Activated CD8-positive, alpha-beta memory T cell treated with anti-CD3 and anti-CD28 coated beads, Interleukin-2, amount 50 U/mL, for 1 hour (primary cell): ENCODE measurements at regions not wholly inside any gene's neighbourhood (a gene's known extent, or its start where the extent isn't known, plus 50 kb on each side); places are given as distances from the start of the nearest gene placed in this dataset.

Experiments used
- DNase-seq: peaks from one replicate; pipeline ENCODE4 v3.0.0-alpha.2; 2020; ENCODE audit errors: extremely low read depth

- DNase-seq = no peak
These were observed 54.5 kb upstream of the CHRNA7 start for GRCh38 chr15:31975830-31976229.

- no peak for DNase-seq
These were observed 53.2 kb upstream of the CHRNA7 start for GRCh38 chr15:31977138-31977537.

- DNase-seq = no peak
These were observed 52.3 kb upstream of the CHRNA7 start for GRCh38 chr15:31977812-31978661.
